ENCODE measurements at regions not wholly inside any gene's neighbourhood (a gene's known extent, or its start where the extent isn't known, plus 50 kb on each side); places are given as distances from the start of the nearest gene placed in this dataset.

- TF ChIP-seq CTCF (conservative IDR thresholded peaks at IDR 0.05; ENCODE audit: low read depth, low read length): no peak
- TF ChIP-seq EZH2 (IDR thresholded peaks at IDR 0.05; ENCODE audit: borderline replicate concordance, low read depth, low read length, poor library complexity, severe bottlenecking): no peak
Observed at GRCh38 chr12:39186744-39187143, 256.2 kb downstream of the KIF21A start.
